Heart left ventricle (tissue), 16 donors: ENCODE measurements at regions not wholly inside any gene's neighbourhood (a gene's known extent, or its start where the extent isn't known, plus 50 kb on each side); places are given as distances from the start of the nearest gene placed in this dataset.

Experiments
- ATAC-seq, 4 donors: fragments of 200-7000 bp; cut with Tn5 transposase; one replicate each; pipeline ENCODE4 v1.9.1; 2020 to 2022; ENCODE audit warnings: moderate library complexity in 4 of 4, mild to moderate bottlenecking in 3 of 4, moderate number of reproducible peaks in 1 of 4
- DNase-seq, 5 donors: peaks; one replicate each; pipeline ENCODE4 v3.0.0-alpha.2; 2020
- H3K27ac ChIP-seq, 12 donors: fragments of 200-600 bp; sonication (generic) in 4 of 12; one replicate each; pipeline versions ENCODE4 v1.5.0 to v1.8.0; 2016 to 2022; ENCODE audit warnings: mild to moderate bottlenecking in 2 of 12
- H3K27me3 ChIP-seq, 9 donors: fragments of 200-600 bp; sonication (generic) in 2 of 9; one replicate each; pipeline versions ENCODE4 v1.5.1 to v1.8.0; 2016 to 2022; ENCODE audit warnings: mild to moderate bottlenecking in 3 of 9
- H3K36me3 ChIP-seq, 9 donors: fragments of 200-600 bp; sonication (generic) in 2 of 9; one replicate each; pipeline versions ENCODE4 v1.5.0 to v1.8.0; 2018 to 2022; ENCODE audit warnings: mild to moderate bottlenecking in 2 of 9
- H3K4me1 ChIP-seq, 12 donors: fragments of 200-600 bp; sonication (generic) in 4 of 12; one replicate each; pipeline versions ENCODE4 v1.5.0 to v1.8.0; 2016 to 2022; ENCODE audit warnings: mild to moderate bottlenecking in 3 of 12
- H3K4me3 ChIP-seq, 12 donors: fragments of 200-600 bp; sonication (generic) in 4 of 12; one replicate each; pipeline versions ENCODE4 v1.5.0 to v1.8.0; 2017 to 2022; ENCODE audit warnings: mild to moderate bottlenecking in 9 of 12, moderate library complexity in 4 of 12
- H3K9me3 ChIP-seq, 12 donors: fragments of 200-600 bp; sonication (generic) in 4 of 12; one replicate each; pipeline versions ENCODE4 v1.5.0 to v1.8.0; 2016 to 2022; ENCODE audit warnings: mild to moderate bottlenecking in 1 of 12
- CTCF ChIP-seq, 12 donors: fragments of 200-600 bp; sonication (generic) in 4 of 12; IDR thresholded peaks; one replicate each; pipeline versions ENCODE4 v1.5.0 to v1.8.0; 2018 to 2022; ENCODE audit warnings: antibody characterized with exemption in 12 of 12, mild to moderate bottlenecking in 5 of 12
- POLR2A ChIP-seq, 2 donors: fragments of 450-650 bp; IDR thresholded peaks; one replicate each; pipeline ENCODE4 v1.6.1; 2017; ENCODE audit warnings: antibody characterized with exemption in 2 of 2, mild to moderate bottlenecking in 2 of 2, moderate library complexity in 2 of 2
- WGBS, 4 donors: extraction: QIAGEN DNeasy Blood & Tissue Kit in 2 of 4; methylation state at CpG; one replicate each; pipeline versions ENCODE4 v1.1.5 to v1.1.7; 2013 to 2018; 5-methylcytosine and 5-hydroxymethylcytosine counted together
- intact Hi-C, 10 donors: fragments of 100-400 bp; cut with DNase I; formaldehyde crosslinking; loops; one replicate each; pipeline versions ENCODE4 v1.11.1 to v1.14.2; 2022
- donor health status: ischemic (EF 13 %, LVEDD 7.1; RV severe dilation, severe dysfunction).
- donor health status: healthy with polysubstance abuse.
- donor health status: DM: no; HTN: yes; CAD: no.
- donor health status: DM: no; HTN: no; CAD: no.
- donor health status: ischemic (EF 25% LVEDD 6.9; RV normal size, moderate dysfunction).
- donor health status: ischemic (EF 25% LVEDD 5.7; RV mildly dilated, moderate dysfunction).
- donor health status: healthy.
- donor health status: DM: yes; HTN: yes; CAD: no.
- donor health status: ischemic (EF 35%, LVEDD 5.7; RV mildly dilated, moderate dysfunction).
- donor health status: nonischemic (EF 11% LVEDD 7.7; RV severe dilation, severe dysfunction).
- donor health status: DM: yes; HTN: yes; CAD: no.
- donor health status: PGD.
- donor health status: ischemic (EF 29% LVEDD 5.4; RV normal size, mild dysfunction).
- donor health status: nonischemic (EF 23%, LVEDD 6.1; RV moderate dilation, normal function).

GRCh38 chr1:34631126-34631525 lies 123.7 kb upstream of the GJB5 start:
- DNase-seq: no peak
- Histone ChIP-seq H3K4me3 (no peak overlapping the region), H3K4me1 (no peaks in the 10 kb centered on the region), H3K27me3 (peaks cover 0 to 10% (median 0%) of the 10 kb centered on the region in 9 donors), H3K27ac (no peak overlapping the region), H3K9me3 (no peaks in the 10 kb centered on the region), H3K36me3 (no peaks in the 10 kb centered on the region)
- TF ChIP-seq POLR2A (IDR thresholded peaks at IDR 0.05) (no peak), CTCF (IDR thresholded peaks at IDR 0.05) (no peak)
- 81 to 92% (median 86%) methylated on average over 2 of the region's 2 CpGs for WGBS, 4 donors
- ATAC-seq: no peak
- intact Hi-C loops: no loop called here

- intact Hi-C loops: no loop called here
- Histone ChIP-seq H3K4me3 (no peak overlapping the region), H3K27ac (no peak overlapping the region), H3K27me3 (peaks cover 0 to 24% (median 0%) of the 10 kb centered on the region in 9 donors), H3K4me1 (no peaks in the 10 kb centered on the region), H3K36me3 (no peaks in the 10 kb centered on the region), H3K9me3 (no peaks in the 10 kb centered on the region)
- ATAC-seq (no peak), DNase-seq (no peak)
- TF ChIP-seq POLR2A (IDR thresholded peaks at IDR 0.05) (no peak), CTCF (IDR thresholded peaks at IDR 0.05) (no peak)
- 64 to 85% (median 70%) methylated on average over 8 to 9 of the region's 9 CpGs for WGBS, 4 donors
These were observed 115.1 kb upstream of the GJB5 start for GRCh38 chr1:34639701-34640100.

- Histone ChIP-seq H3K27me3 (peaks cover 0 to 25% (median 0%) of the 10 kb centered on the region in 9 donors), H3K27ac (no peak overlapping the region), H3K9me3 (no peaks in the 10 kb centered on the region), H3K4me3 (no peak overlapping the region), H3K36me3 (no peaks in the 10 kb centered on the region), H3K4me1 (no peaks in the 10 kb centered on the region)
- ATAC-seq (no peak), DNase-seq (no peak)
- intact Hi-C loops: no loop called here
- 69 to 82% (median 78%) methylated on average over 10 of the region's 10 CpGs for WGBS, 4 donors
- TF ChIP-seq POLR2A (IDR thresholded peaks at IDR 0.05): no peak
- TF ChIP-seq CTCF (IDR thresholded peaks at IDR 0.05): no peak
These were observed 114.0 kb upstream of the GJB5 start for GRCh38 chr1:34640654-34641401.

- no peak overlapping the region for H3K27ac ChIP-seq
- 34 to 80% (median 57%) methylated on average over 1 of the region's 1 CpG for WGBS, 4 donors
- no peaks in the 10 kb centered on the region for H3K9me3 ChIP-seq
- H3K36me3 ChIP-seq: no peaks in the 10 kb centered on the region
- intact Hi-C loops: no loop called here
- TF ChIP-seq CTCF (IDR thresholded peaks at IDR 0.05) (no peak), POLR2A (IDR thresholded peaks at IDR 0.05) (no peak)
- no peak overlapping the region for H3K4me3 ChIP-seq
- H3K27me3 ChIP-seq: peaks cover 0 to 41% (median 4%) of the 10 kb centered on the region in 9 donors
- no peak for ATAC-seq
- no peak for DNase-seq
- no peaks in the 10 kb centered on the region for H3K4me1 ChIP-seq
These were observed 112.2 kb upstream of the GJB5 start for GRCh38 chr1:34642679-34643078.
